Peyer's patch (tissue), 4 donors: ENCODE measurements at regions not wholly inside any gene's neighbourhood (a gene's known extent, or its start where the extent isn't known, plus 50 kb on each side); places are given as distances from the start of the nearest gene placed in this dataset.
"Not testable (repeated sequence)": the region's sequence is repeated elsewhere in the genome, so short reads cannot be mapped to it uniquely, and the experiment has no call there.

Experiments used
- DNase-seq, 3 donors: peaks; one replicate each; pipeline ENCODE4 v3.0.0-alpha.2; 2017 to 2019
- H3K27ac ChIP-seq, 4 donors: fragments of 200-600 bp; sonication (generic); one replicate each; pipeline ENCODE4 v1.5.1; 2016 to 2019
- H3K27me3 ChIP-seq, 2 donors: fragments of 200-600 bp; sonication (generic); one replicate each; pipeline ENCODE4 v1.5.1; 2019
- H3K36me3 ChIP-seq, 3 donors: fragments of 200-600 bp; sonication (generic); one replicate each; pipeline ENCODE4 v1.5.1; 2016 to 2019
- H3K4me1 ChIP-seq, 4 donors: fragments of 200-600 bp; sonication (generic); one replicate each; pipeline ENCODE4 v1.5.1; 2016 to 2019
- H3K4me3 ChIP-seq, 4 donors: fragments of 200-600 bp; sonication (generic); 1 replicate in 3 of 4; 2 replicates in 1 of 4; pipeline ENCODE4 v1.5.1; 2016 to 2019; ENCODE audit warnings: mild to moderate bottlenecking in 1 of 4
- H3K9me3 ChIP-seq, 4 donors: fragments of 200-600 bp; sonication (generic); one replicate each; pipeline ENCODE4 v1.5.1; 2016 to 2019; ENCODE audit warnings: mild to moderate bottlenecking in 1 of 4
- POLR2A ChIP-seq, 2 donors: fragments of 450-650 bp; IDR thresholded peaks; one replicate each; pipeline ENCODE4 v1.5.1; 2017; ENCODE audit warnings: antibody characterized with exemption in 2 of 2, mild to moderate bottlenecking in 2 of 2, moderate library complexity in 2 of 2
- TF ChIP-seq, protein P1 (sequence below), 6 experiments: fragments of 450-650 bp in 4 of 6; fragments of 200-600 bp in 2 of 6; sonication (generic) in 1 of 6; IDR thresholded peaks; one replicate each; pipeline ENCODE4 v1.5.1; 2017 to 2019; ENCODE audit warnings: antibody characterized with exemption in 6 of 6, mild to moderate bottlenecking in 3 of 6, moderate library complexity in 1 of 6

DNA sequence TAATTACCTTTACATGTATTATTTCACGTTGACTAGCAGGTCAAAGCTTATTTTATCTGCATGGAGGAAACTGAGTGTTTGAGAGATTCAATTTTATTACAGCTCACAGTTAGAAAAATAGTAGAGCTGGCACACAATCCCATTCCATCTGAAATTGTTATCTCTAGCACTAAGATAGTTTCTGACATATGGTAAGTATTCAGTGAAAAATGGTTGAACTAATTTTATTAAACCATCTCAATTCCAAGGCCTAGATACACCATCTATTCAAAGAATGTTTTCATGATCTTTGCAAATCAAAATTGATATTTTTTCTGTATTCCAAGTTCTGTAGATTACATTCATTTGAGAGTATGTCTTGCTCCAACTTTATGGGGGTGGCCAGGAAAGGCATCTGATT is 125.4 kb upstream of the FAT3 start:
- H3K4me3 ChIP-seq: no peak overlapping the region
- H3K4me1 ChIP-seq: no peaks in the 10 kb centered on the region
- no peaks in the 10 kb centered on the region for H3K9me3 ChIP-seq
- H3K27ac ChIP-seq: no peak overlapping the region
- no peaks in the 10 kb centered on the region for H3K27me3 ChIP-seq
- DNase-seq: no peak
- TF ChIP-seq, protein P1, sequence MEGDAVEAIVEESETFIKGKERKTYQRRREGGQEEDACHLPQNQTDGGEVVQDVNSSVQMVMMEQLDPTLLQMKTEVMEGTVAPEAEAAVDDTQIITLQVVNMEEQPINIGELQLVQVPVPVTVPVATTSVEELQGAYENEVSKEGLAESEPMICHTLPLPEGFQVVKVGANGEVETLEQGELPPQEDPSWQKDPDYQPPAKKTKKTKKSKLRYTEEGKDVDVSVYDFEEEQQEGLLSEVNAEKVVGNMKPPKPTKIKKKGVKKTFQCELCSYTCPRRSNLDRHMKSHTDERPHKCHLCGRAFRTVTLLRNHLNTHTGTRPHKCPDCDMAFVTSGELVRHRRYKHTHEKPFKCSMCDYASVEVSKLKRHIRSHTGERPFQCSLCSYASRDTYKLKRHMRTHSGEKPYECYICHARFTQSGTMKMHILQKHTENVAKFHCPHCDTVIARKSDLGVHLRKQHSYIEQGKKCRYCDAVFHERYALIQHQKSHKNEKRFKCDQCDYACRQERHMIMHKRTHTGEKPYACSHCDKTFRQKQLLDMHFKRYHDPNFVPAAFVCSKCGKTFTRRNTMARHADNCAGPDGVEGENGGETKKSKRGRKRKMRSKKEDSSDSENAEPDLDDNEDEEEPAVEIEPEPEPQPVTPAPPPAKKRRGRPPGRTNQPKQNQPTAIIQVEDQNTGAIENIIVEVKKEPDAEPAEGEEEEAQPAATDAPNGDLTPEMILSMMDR (IDR thresholded peaks at IDR 0.05): no peak
- no peak for TF ChIP-seq POLR2A (IDR thresholded peaks at IDR 0.05)
- H3K36me3 ChIP-seq: no peaks in the 10 kb centered on the region

DNA sequence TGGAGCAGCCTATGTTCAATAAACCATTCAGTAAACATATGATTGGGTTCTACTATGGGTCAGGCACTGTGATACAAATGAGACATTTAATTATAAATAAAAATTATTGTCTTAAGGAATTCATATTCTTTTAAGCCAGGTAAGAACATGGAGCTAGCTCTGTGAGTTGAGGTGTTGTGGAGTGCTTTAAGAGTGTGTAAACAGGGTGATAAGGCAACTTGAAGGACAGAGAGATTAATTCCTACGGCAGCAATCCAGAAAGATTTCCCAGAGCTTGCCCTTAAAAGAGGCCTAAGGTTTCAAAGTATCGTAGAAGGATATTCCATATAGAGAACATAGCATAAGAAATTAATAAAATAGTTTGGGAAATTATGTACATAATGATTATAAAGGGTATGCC is 126.4 kb upstream of the FAT3 start:
- Histone ChIP-seq H3K36me3 (no peaks in the 10 kb centered on the region), H3K27ac (no peak overlapping the region), H3K4me1 (no peaks in the 10 kb centered on the region), H3K4me3 (no peak overlapping the region), H3K27me3 (no peaks in the 10 kb centered on the region), H3K9me3 (no peaks in the 10 kb centered on the region)
- no peak for DNase-seq
- no peak for TF ChIP-seq POLR2A (IDR thresholded peaks at IDR 0.05)
- TF ChIP-seq, protein P1 (IDR thresholded peaks at IDR 0.05): no peak

- Histone ChIP-seq H3K27ac (no peak overlapping the region), H3K27me3 (no peaks in the 10 kb centered on the region), H3K4me1 (no peaks in the 10 kb centered on the region), H3K36me3 (no peaks in the 10 kb centered on the region), H3K9me3 (no peaks in the 10 kb centered on the region), H3K4me3 (no peak overlapping the region)
- no peak for TF ChIP-seq POLR2A (IDR thresholded peaks at IDR 0.05)
- TF ChIP-seq, protein P1 (IDR thresholded peaks at IDR 0.05): no peak
- no peak for DNase-seq
Measured at GRCh38 chr11:92087725-92088537, 136.7 kb upstream of the FAT3 start.

DNA sequence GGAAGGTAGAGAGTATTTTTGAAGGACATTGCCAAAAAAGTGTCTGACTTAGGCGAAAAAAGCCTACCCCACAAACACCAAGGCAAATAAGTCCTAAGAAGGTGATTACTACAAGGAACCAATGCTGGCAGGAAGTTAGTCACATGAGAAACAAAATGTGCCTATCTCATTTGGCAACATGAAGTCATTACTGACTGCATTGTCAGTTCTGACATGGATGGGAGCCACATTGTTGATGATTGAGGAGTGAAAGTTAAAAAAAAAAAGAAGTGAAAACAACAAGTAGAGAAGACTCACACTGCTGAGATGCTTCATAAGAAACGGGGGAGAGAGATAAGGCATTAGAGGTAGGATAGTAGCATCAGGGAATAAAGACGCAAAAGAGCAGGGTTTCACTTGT is 141.5 kb upstream of the FAT3 start:
- no peaks in the 10 kb centered on the region for H3K9me3 ChIP-seq
- H3K4me3 ChIP-seq: no peak overlapping the region
- H3K27me3 ChIP-seq: no peaks in the 10 kb centered on the region
- TF ChIP-seq, protein P1 (IDR thresholded peaks at IDR 0.05): no peak
- no peak for TF ChIP-seq POLR2A (IDR thresholded peaks at IDR 0.05)
- H3K27ac ChIP-seq: no peak overlapping the region
- H3K36me3 ChIP-seq: no peaks in the 10 kb centered on the region
- no peaks in the 10 kb centered on the region for H3K4me1 ChIP-seq
- DNase-seq: no peak

DNA sequence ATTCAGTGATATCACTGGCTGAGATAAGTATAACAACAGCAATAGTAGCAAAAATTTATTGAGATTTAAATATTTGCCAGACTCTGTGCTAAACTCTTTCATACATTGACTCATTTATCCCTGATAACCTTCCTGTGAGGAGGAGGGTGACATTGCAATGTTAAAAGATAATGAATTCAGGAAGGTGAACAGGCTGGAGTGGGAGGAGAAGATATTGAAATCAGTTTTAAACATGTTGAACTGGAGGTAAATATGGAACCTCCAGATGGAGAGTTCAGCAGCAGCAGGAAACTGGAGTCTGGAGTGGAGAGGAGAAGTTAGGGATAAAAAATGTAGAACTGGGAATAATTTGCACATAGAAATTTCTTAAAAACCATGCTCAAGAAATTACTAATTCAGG is 142.0 kb upstream of the FAT3 start:
- Histone ChIP-seq H3K9me3 (no peaks in the 10 kb centered on the region), H3K27ac (no peak overlapping the region), H3K27me3 (no peaks in the 10 kb centered on the region), H3K36me3 (no peaks in the 10 kb centered on the region), H3K4me1 (no peaks in the 10 kb centered on the region), H3K4me3 (no peak overlapping the region)
- DNase-seq: no peak
- TF ChIP-seq, protein P1 (IDR thresholded peaks at IDR 0.05): no peak
- TF ChIP-seq POLR2A (IDR thresholded peaks at IDR 0.05): no peak

DNA sequence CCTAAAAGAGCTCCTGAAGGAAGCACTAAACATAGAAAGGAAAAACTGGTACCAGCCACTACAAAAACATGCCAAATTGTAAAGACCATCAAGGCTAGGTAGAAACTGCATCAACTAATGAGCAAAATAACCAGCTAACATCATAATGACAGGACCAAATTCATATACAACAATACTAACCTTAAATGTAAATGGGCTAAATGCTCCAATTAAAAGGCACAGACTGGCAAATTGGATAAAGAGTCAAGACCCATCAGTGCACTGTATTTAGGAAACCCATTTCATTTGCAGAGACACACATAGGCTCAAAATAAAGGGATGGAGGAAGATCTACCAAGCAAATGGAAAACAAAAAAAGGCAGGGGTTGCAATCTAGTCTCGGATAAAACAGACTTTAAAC is 150.1 kb upstream of the FAT3 start:
- not testable (repeated sequence) for H3K36me3 ChIP-seq, DNase-seq, H3K4me3 ChIP-seq, H3K4me1 ChIP-seq, H3K27ac ChIP-seq, H3K9me3 ChIP-seq, H3K27me3 ChIP-seq
